Smooth muscle cell (in vitro differentiated cells): ENCODE measurements at regions not wholly inside any gene's neighbourhood (a gene's known extent, or its start where the extent isn't known, plus 50 kb on each side); places are given as distances from the start of the nearest gene placed in this dataset.

Experiments
- DNase-seq: peaks from one replicate; lab custom pipeline; 2025; ENCODE audit not compliant: unreplicated experiment; lab: John Stamatoyannopoulos, UW
- H2AFZ ChIP-seq: fragments of 200-600 bp; sonication (generic); 2 replicates; pipeline ENCODE4 v1.6.0; 2016; ENCODE audit warnings: antibody characterized with exemption, low read depth, mild to moderate bottlenecking
- H3F3A ChIP-seq: fragments of 200-600 bp; sonication (generic); 2 replicates; pipeline ENCODE4 v1.6.0; 2017; ENCODE audit warnings: antibody characterized with exemption, low read depth
- H3K27ac ChIP-seq: fragments of 200-600 bp; sonication (generic); 2 replicates; pipeline ENCODE4 v1.5.1; 2016; ENCODE audit warnings: low read depth, mild to moderate bottlenecking
- H3K27me3 ChIP-seq: fragments of 200-600 bp; sonication (generic); 2 replicates; pipeline ENCODE4 v1.6.1; 2016; ENCODE audit warnings: low read depth, mild to moderate bottlenecking
- H3K36me3 ChIP-seq: fragments of 200-600 bp; sonication (generic); 2 replicates; pipeline ENCODE4 v1.5.1; 2016; ENCODE audit warnings: low read depth
- H3K4me1 ChIP-seq: fragments of 200-600 bp; sonication (generic); 2 replicates; pipeline ENCODE4 v1.5.1; 2016; ENCODE audit warnings: low read depth
- H3K4me2 ChIP-seq: fragments of 200-600 bp; sonication (generic); 2 replicates; pipeline ENCODE4 v1.6.0; 2016; ENCODE audit warnings: mild to moderate bottlenecking
- H3K4me3 ChIP-seq: fragments of 200-600 bp; sonication (generic); 2 replicates; pipeline ENCODE4 v1.5.1; 2016; ENCODE audit warnings: mild to moderate bottlenecking
- H3K79me2 ChIP-seq: fragments of 200-600 bp; sonication (generic); 2 replicates; pipeline ENCODE4 v1.6.0; 2016; ENCODE audit warnings: low read depth, mild to moderate bottlenecking
- H3K9ac ChIP-seq: fragments of 200-600 bp; sonication (generic); 2 replicates; pipeline ENCODE4 v1.6.0; 2016; ENCODE audit warnings: low read depth
- H3K9me3 ChIP-seq: fragments of 200-600 bp; sonication (generic); replicated peaks from 2 replicates; pipeline ENCODE4 v1.5.1; 2016; ENCODE audit warnings: low read depth
- H4K20me1 ChIP-seq: fragments of 200-600 bp; sonication (generic); 2 replicates; pipeline ENCODE4 v1.6.0; 2016; ENCODE audit warnings: low read depth
- CTCF ChIP-seq: fragments of 200-600 bp; sonication (generic); IDR thresholded peaks from 2 replicates; pipeline ENCODE4 v1.5.1; 2017; ENCODE audit warnings: borderline replicate concordance, mild to moderate bottlenecking, antibody characterized with exemption; ENCODE audit not compliant: insufficient read depth, poor library complexity, severe bottlenecking
- WGBS: methylation state at CpG from one replicate; pipeline ENCODE4 v1.1.7; 2016; ENCODE audit warnings: low lambda C conversion rate; 5-methylcytosine and 5-hydroxymethylcytosine counted together

GRCh38 chr1:78227705-78228635 lies 182.2 kb downstream of the GIPC2 start:
- no peak overlapping the region for H3K27ac ChIP-seq
- no peaks in the 10 kb centered on the region for H3K9me3 ChIP-seq
- WGBS = 83% methylated on average over 6 of the region's 6 CpGs
- no peaks in the 10 kb centered on the region for H3K36me3 ChIP-seq
- H2AFZ ChIP-seq = no peak overlapping the region
- H3F3A ChIP-seq = no peaks in the 10 kb centered on the region
- H3K4me1 ChIP-seq = peaks cover 8% of the 10 kb centered on the region
- DNase-seq = no peak
- peaks cover 14% of the 10 kb centered on the region for H3K27me3 ChIP-seq
- H3K4me3 ChIP-seq = no peak overlapping the region
- no peak overlapping the region for H3K9ac ChIP-seq
- H4K20me1 ChIP-seq = no peaks in the 10 kb centered on the region
- TF ChIP-seq CTCF = no peak
- no peaks in the 10 kb centered on the region for H3K79me2 ChIP-seq
- no peak overlapping the region for H3K4me2 ChIP-seq

GRCh38 chr1:78229344-78229743 lies 183.6 kb downstream of the GIPC2 start:
- DNase-seq = no peak
- WGBS = 65% methylated on average over 3 of the region's 3 CpGs
- Histone ChIP-seq H4K20me1 (no peaks in the 10 kb centered on the region), H3K27ac (no peak overlapping the region), H2AFZ (no peak overlapping the region), H3K9me3 (no peaks in the 10 kb centered on the region), H3F3A (no peaks in the 10 kb centered on the region), H3K79me2 (no peaks in the 10 kb centered on the region), H3K4me3 (no peak overlapping the region), H3K4me1 (peaks cover 8% of the 10 kb centered on the region), H3K27me3 (peaks cover 17% of the 10 kb centered on the region), H3K4me2 (no peak overlapping the region), H3K36me3 (no peaks in the 10 kb centered on the region), H3K9ac (no peak overlapping the region)
- TF ChIP-seq CTCF = no peak

- H2AFZ ChIP-seq = no peak overlapping the region
- H3K4me2 ChIP-seq = no peak overlapping the region
- H3K9ac ChIP-seq = no peak overlapping the region
- DNase-seq = no peak
- no peaks in the 10 kb centered on the region for H3K79me2 ChIP-seq
- no peaks in the 10 kb centered on the region for H3K36me3 ChIP-seq
- no peak for TF ChIP-seq CTCF
- no peaks in the 10 kb centered on the region for H3K9me3 ChIP-seq
- no peak overlapping the region for H3K4me3 ChIP-seq
- 60% methylated on average over 3 of the region's 3 CpGs for WGBS
- no peaks in the 10 kb centered on the region for H3F3A ChIP-seq
- peaks cover 8% of the 10 kb centered on the region for H3K4me1 ChIP-seq
- no peak overlapping the region for H3K27ac ChIP-seq
- no peaks in the 10 kb centered on the region for H4K20me1 ChIP-seq
- H3K27me3 ChIP-seq = peaks cover 12% of the 10 kb centered on the region
These were observed 185.7 kb downstream of the GIPC2 start for GRCh38 chr1:78231477-78231876.

GRCh38 chr1:78231894-78232293 lies 186.1 kb downstream of the GIPC2 start:
- Histone ChIP-seq H3K4me1 (peaks cover 8% of the 10 kb centered on the region), H3F3A (no peaks in the 10 kb centered on the region), H3K9ac (no peak overlapping the region), H3K27ac (no peak overlapping the region), H3K36me3 (no peaks in the 10 kb centered on the region), H2AFZ (no peak overlapping the region), H3K27me3 (peaks cover 12% of the 10 kb centered on the region), H3K9me3 (no peaks in the 10 kb centered on the region), H3K4me2 (no peak overlapping the region), H4K20me1 (no peaks in the 10 kb centered on the region), H3K79me2 (no peaks in the 10 kb centered on the region), H3K4me3 (no peak overlapping the region)
- no peak for DNase-seq
- TF ChIP-seq CTCF = no peak
